Heart left ventricle (tissue), 13 donors: ENCODE measurements at regions not wholly inside any gene's neighbourhood (a gene's known extent, or its start where the extent isn't known, plus 50 kb on each side); places are given as distances from the start of the nearest gene placed in this dataset.

Experiments used
- CTCF ChIP-seq, 12 donors: fragments of 200-600 bp; sonication (generic) in 4 of 12; IDR thresholded peaks; one replicate each; pipeline versions ENCODE4 v1.5.0 to v1.8.0; 2018 to 2022; ENCODE audit warnings: antibody characterized with exemption in 12 of 12, mild to moderate bottlenecking in 5 of 12
- POLR2A ChIP-seq, 2 donors: fragments of 450-650 bp; IDR thresholded peaks; one replicate each; pipeline ENCODE4 v1.6.1; 2017; ENCODE audit warnings: antibody characterized with exemption in 2 of 2, mild to moderate bottlenecking in 2 of 2, moderate library complexity in 2 of 2
- donor health status: ischemic (EF 13 %, LVEDD 7.1; RV severe dilation, severe dysfunction).
- donor health status: DM: no; HTN: yes; CAD: no.
- donor health status: DM: no; HTN: no; CAD: no.
- donor health status: ischemic (EF 25% LVEDD 6.9; RV normal size, moderate dysfunction).
- donor health status: ischemic (EF 25% LVEDD 5.7; RV mildly dilated, moderate dysfunction).
- donor health status: ischemic (EF 35%, LVEDD 5.7; RV mildly dilated, moderate dysfunction).
- donor health status: nonischemic (EF 11% LVEDD 7.7; RV severe dilation, severe dysfunction).
- donor health status: DM: yes; HTN: yes; CAD: no.
- donor health status: PGD.
- donor health status: ischemic (EF 29% LVEDD 5.4; RV normal size, mild dysfunction).
- donor health status: nonischemic (EF 23%, LVEDD 6.1; RV moderate dilation, normal function).

DNA sequence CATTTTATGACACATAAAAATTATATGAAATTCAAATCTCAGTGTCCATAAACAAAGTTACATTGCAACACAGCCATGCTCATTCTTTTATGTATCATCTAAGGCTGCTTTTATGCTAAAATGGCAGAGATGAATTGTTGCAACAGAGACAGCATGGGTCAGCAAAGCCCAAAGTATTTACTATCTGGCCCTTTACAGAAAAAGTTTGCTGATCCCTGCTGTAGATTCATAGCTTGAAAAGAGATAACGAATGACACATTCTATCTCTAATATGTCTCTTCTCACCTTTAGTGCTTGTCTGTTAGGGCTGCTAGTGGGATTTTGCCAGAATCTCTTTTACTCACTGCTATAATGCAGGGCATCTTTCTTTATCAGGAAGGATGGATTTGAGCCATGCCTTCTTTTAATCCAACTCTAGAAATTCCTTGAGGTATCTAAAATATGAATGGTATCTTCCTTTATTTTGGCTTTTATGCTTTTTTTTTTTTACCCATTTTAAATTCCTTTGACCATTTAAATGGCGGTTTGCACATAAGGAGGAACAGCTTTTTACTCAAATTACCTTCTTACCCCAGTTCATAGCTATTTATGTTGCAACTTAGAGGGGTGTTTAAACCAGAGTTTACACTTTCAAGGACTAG is 598.2 kb downstream of the PLPP3 start:
- TF ChIP-seq POLR2A (IDR thresholded peaks at IDR 0.05): no peak
- no peak for TF ChIP-seq CTCF (IDR thresholded peaks at IDR 0.05)
